ENCODE measurements at regions not wholly inside any gene's neighbourhood (a gene's known extent, or its start where the extent isn't known, plus 50 kb on each side); places are given as distances from the start of the nearest gene placed in this dataset.
A peak's percentile ranks its signal among the peaks of the same experiment; 100 is the strongest.

DNA sequence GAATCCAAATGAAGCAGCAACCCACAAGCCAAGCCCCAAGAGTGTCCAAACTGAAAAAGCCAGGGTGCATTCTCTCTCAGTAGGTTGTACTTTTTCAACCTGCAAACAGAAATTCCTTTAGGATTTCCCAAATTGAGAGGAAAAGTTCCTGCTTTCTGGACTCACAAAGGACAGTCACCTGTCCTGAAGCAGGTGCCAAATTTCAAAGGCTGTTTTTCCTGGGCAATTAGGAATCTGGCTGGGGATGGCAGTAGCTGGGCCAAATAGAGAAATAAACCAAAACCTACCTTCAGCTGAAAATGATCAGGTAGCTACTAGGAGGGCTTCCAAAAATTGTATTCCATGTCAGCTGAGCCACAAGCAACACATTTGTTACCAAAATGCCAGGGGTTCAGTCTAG lies 83.1 kb upstream of the TP63 start:
- DNase-seq (ENCODE audit: insufficient read length, low spot score) = no peak
- no peak for FAIRE-seq

DNA sequence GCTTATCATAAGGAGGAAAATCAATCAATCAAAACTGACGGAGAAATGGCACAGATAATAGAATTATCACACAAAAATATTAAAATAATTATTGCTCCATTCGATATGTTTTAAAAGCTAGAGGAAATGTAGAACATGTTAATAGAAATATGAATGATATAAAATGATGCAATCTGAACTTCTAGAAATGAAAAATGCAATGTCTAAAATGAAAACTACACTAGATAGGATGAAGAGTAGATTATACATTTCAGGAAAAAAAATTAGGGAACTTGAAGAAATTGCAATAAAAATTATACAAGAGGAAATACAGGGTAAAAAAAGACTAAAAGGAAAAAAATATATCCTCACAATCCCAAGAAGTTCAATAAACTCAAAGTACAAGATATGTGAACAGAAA lies 80.2 kb upstream of the TP63 start:
- DNase-seq (ENCODE audit: insufficient read length, low spot score) (no peak), FAIRE-seq (no peak)

DNA sequence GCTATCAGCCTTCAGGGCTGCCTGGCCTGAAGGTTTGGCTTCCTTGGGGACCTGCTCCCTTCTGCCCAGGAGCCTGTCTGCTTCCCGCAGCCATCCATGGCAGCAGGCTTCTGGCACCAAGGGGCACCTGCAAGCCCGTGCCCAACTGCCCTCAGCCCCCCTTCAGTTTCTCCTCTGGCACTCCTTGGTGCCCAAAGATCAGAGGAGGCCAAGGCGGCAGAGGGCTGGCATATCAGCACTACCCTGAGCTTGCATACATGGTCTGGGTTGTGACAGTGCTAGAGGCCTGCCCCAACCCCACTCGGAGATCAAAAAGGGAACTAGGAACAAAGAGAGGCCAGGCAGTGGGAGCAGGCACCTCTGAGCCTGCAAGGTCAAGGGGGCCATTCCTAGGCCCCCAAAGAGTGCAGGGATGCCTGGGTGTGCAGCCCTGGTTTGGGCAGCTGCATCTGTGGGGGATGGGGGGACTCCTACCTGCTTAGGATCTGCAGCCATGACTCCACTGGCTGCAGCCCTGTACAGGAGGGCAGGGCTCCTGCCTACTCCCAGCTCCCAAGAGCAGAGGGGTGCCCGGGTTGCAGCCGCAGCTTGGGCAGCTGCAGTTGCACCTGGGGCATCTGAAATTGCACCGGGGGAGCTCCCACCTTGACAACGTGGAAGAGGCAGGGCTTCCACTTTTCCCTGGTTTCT lies 76.2 kb upstream of the TP63 start:
- FAIRE-seq (no peak), DNase-seq (ENCODE audit: insufficient read length, low spot score) (no peak)

DNA sequence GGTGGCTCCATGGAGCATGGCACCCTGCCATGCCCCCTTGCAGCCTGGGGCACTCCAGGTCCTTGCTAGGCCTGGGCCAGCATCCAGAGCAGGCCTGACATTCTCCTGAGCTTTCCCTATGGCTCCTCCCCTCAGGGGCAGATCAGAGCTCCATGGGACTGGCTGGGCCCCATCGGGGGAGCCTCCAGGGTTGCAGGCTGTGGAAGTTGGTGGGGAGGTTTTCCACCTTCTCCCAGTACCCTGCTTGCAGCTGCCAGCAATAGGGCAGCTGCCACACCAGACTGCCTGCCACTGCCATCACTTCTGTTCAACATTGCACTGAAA lies 75.7 kb upstream of the TP63 start:
- DNase-seq (ENCODE audit: insufficient read length, low spot score) (no peak), FAIRE-seq (no peak)

DNA sequence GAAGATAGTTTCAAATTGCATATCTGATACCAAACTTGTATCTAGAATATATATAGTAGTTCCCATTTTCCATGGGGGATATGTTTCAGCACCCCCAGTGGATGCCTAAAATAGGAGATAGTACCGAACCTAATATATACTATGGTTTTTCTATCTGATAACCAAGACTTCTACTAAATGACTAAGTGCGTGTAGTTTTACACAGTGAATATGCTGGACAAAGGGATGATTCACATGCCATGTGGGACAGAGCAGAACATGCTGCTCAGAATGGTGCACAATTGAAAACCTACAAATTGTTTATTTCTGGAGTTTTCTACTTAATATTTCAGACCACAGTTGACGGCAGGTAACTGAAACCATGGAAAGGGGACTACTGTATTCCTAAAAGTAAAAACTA lies 73.4 kb upstream of the TP63 start:
- FAIRE-seq = no peak
- DNase-seq (ENCODE audit: insufficient read length, low spot score) = no peak

DNA sequence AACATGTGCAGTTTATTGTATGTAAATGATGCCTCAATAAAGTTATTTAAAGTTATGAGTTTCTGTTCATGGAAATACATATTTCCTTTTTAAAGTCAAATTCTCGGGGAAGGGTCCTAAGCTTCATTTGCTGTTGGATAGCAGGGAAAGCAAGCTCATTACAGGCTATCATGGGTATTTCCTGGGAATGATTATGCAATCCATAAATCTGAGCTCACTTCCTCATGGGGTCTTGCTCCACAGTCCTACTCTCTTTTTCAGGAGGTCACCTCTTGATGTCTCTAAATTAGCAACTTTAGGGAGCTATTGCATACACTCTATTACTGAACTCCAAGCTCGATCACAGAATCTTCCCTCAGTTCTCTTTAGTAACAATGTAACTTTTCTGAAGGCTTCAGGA lies 69.9 kb upstream of the TP63 start:
- DNase-seq (ENCODE audit: insufficient read length, low spot score) (no peak), FAIRE-seq (no peak)

DNA sequence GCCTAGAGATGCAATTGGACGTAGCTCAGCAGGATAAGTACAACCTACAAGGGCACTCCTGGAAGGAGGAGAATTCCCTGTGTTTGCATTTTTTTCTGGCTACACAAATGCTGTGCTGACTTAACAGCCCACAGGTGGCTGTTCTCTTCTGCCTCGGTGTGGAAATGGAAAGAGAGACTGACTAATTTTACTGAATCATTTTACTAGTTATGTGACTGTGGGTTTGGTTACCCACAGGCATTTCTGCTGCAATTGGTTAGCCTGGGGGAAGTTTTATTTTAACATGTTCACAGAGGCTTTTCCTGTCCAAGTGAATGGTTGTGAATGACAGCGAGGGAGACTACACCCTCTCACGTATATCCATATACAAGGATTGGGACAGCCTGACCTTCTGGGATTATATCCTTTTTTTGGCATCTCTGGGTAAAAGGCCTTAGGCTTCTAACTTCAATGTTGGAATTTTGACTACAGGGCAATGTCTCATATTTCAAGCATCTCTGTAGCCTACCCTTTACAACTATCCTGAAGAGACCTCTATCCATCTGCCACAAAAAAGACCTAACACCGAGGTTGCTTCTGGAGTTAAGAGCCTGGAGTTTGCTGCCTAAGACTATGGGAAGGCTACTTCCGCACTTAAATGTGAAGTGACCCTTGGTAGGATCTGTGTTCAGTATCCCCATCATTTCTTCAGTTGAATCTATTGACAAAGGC lies 67.2 kb upstream of the TP63 start:
- FAIRE-seq = peak; percentile 89
- peak; percentile 14 for DNase-seq (ENCODE audit: insufficient read length, low spot score)

DNA sequence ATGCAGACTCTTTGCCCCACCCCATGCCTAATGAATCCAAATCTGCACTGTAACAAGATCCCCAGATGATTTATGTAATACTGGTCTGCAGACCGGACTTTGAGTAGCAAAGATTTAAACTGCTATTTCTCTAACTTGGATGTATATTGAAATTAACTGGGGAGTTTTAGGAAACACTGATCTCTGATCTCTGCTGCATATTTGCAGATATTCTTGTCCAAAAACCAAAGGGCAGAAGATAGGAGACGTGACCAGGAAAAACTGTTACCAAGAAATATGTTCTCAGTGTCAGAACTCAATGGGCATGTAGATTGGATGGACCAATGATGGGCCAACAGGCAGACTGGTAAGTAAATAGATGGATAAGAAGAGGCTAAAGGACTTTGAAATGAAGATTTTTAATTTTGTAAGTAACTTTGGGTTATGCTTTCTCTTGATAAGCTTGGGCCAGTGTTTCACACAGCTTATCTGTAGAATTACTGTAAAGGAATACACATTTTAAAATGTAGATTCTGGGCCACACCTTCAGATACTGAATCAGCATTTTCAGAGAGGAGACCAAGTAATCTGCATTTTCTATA lies 64.5 kb upstream of the TP63 start:
- no peak for DNase-seq (ENCODE audit: insufficient read length, low spot score)
- peak; percentile 53 for FAIRE-seq

DNA sequence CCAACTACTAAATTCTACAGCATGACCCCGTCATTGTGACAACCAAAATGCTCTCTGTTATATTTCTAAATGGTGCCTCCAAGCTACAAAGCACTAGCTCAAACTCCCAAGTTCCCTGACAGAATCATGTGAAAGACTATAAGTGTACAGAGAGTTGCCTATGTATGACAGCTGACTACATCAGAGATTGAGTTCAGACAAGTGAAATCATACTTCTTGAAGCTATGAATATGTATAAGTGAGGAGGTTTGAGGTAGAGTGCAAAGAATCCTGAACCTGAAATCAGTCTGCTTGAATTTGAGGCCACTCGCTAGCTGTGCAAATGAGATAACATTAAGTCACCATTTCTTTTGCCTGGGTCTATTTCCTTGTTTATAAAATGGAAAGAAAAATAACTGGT lies 63.9 kb upstream of the TP63 start:
- FAIRE-seq (no peak), DNase-seq (ENCODE audit: insufficient read length, low spot score) (no peak)

DNA sequence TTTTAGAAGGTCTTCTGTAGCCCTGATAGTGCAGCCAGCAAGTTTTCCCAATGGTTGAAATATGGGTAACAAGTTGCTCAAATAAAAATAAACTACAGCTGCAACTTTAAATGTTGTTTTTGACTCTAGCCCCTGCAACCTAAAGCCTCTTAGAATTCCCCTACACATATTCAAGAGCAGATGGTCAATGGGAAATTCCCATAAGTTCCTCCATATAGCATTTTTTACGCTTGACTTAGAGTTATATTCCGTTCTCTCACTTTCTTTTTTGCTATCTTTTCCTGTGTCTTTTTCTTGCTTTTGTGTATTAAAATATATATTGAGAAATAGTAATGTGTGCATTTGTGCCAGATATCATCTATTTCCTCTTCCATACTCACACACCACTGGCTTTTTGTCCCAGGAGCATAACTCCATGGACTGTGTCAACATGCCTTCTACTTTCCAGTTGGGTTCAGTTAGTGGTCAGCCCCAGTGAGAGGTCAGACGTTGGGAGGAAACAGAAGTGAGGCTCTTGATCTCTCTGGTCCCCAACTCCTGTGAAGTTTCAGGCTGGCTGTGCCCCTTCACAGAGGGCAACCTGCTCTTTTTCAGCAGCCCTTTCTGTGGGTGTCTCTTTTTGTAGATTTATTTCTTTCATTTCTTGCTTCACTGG lies 63.3 kb upstream of the TP63 start:
- peak; percentile 97 for FAIRE-seq

DNA sequence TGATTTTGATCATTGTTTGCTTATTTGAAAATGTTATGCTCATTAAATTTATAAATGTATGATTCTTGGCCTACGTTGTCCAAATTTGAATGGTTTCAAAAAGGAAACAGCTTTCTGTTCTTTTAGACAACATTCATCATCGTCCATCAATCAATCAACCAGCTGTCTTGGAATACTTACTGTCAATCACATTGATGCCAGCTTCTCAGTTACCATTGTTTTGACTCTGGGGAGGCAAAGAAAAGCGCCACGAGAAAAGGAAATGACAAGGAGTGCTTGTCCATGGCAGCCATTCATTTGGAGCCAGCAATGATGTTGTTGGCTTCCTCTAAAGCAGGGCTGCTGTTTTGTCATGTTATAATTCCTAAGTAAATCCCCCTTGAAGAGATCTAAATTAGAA lies 62.2 kb upstream of the TP63 start:
- FAIRE-seq = no peak
- no peak for DNase-seq (ENCODE audit: insufficient read length, low spot score)

More for the DNA sequence above, 63.3 kb upstream of the TP63 start:
- no peak for DNase-seq (ENCODE audit: insufficient read length, low spot score)

DNA sequence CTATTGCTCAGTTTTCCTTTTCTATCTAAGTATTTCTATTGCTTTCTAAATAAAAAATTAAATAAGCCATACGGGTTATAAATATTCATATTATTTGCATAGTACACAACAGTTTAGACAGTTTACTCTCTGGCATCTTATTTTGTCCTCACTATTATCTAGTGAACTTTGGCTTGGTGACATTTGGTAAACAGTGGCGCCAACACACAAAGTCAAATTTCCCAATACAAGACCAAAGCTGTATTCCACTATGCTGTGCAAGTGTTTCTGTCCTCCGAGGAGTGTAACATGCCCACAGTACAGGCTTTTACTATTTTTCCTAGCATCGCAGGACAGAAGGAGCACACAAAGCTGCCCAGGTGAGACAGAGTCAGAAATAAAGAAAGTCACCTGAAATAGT lies 61.7 kb upstream of the TP63 start:
- DNase-seq (ENCODE audit: insufficient read length, low spot score) = no peak
- peak; percentile 14 for FAIRE-seq

DNA sequence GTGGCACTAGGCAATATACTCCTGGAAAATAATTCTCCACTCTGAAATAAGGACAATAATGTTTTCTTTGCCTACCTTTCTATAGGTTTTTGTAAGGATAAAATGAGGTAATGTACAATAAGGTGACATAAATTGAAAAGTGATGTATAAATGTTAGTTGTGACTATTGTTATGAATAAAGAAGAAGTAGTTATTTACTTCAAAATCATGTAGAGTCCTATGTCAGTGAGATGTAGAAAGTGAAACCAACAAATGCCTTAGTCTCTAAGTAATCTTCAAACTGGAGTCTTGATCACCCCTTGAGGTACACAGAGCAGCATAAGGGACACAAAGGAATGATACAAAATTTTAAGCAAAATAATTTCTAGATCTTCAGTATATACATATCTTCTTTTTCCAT lies 60.3 kb upstream of the TP63 start:
- DNase-seq (ENCODE audit: insufficient read length, low spot score) (no peak), FAIRE-seq (peak; percentile 97)

DNA sequence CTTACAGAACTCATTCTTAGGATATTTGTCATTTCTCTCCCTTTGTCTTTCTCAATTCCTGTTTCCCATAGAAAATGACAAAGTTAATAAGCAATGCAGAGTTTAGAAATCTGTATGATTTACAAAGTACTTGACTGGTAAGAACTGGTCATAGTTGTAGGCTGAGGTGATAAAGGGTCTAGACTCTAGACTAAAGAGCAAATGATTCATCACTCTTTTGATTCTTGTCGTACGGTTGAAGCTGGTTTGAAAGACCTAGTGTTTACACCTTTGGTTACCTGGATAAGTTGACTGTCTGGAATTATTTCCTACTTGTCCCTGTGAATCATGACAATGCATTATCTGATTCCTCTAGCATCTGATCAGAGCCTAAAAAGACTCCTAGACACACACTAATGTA lies 58.9 kb upstream of the TP63 start:
- peak; percentile 88 for FAIRE-seq
- no peak for DNase-seq (ENCODE audit: insufficient read length, low spot score)

DNA sequence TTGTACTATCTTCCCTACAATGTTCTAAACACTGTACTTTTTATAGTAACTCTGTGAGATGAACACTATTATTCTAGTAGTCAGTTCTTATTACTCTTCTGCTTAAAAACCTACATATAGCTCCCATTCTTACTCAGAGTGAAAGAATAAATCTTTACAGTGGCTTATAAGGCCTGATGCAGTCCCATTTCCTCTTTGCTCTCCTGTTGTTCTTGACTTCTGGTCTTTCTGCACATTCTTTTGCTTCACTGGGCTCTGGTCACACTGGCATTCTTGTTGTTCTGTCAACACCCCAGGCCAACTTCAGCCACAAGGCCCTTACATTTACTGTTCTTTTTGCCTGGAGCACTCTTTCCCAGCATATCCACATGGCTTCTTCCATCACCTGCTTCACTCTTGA lies 58.2 kb upstream of the TP63 start:
- peak; percentile 74 for FAIRE-seq

DNA sequence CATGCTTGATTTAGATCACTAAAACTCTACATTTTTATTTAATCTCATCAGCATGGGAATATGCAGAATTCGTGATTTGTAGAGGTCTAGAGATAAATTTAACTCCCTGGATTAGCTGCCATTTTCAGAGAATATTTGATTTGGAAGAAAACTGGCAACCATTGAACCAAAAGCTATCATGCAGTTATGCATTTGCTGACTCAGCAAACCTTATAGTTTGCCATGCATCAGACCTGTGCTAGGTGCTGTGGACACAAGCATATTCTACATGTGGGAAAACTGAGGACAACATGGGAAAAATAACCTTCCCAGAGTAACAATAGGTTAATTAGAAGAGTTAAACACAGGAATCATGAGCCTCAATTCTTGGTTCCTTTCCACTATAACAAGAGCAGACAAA lies 54.7 kb upstream of the TP63 start:
- FAIRE-seq (no peak), DNase-seq (ENCODE audit: insufficient read length, low spot score) (no peak)

More for the DNA sequence above, 58.2 kb upstream of the TP63 start:
- DNase-seq (ENCODE audit: insufficient read length, low spot score) = no peak

DNA sequence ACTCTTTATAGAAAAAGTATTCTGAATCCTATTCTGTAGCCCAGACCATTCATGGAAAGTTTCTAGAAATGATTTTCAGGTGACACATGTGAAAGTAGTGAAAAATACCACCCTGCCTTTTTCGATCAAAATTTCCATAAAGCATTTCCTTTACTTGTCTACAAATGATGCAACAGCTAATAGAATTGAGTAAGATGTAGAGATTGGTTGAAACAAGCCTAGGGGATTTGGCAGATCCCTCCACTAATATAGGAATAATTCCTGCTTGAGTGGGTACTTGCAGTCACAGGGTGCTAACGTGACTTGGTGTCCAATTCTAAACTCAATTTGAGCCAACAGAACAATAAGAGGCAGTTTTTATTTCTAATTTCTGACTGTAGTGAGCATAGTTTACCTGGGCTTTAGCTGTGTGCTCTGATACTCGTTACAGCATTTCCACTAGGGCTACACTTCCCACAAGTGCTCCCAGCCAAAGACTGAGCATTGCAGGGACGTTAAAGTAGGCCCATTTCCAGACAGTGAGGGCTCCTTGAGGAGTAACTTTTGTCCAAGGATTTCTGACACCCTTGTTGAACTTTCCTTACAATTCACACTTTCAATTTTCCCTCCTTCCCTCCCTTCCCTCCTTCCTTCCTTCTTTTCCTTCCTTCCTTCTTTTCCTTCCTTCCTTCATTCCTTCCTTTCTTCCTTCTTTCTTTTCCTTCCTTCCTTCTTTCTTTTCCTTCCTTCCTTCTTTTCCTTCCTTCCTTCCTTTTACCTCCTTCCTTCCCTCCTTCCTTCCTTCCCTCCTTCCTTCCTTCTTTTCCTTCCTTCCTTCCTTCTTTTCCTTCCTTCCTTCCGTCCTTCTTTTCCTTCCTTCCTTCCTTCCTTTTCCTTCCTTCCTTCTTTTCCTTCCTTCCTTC lies 53.9 kb upstream of the TP63 start:
- FAIRE-seq (peak; percentile 73), DNase-seq (ENCODE audit: insufficient read length, low spot score) (no peak)

DNA sequence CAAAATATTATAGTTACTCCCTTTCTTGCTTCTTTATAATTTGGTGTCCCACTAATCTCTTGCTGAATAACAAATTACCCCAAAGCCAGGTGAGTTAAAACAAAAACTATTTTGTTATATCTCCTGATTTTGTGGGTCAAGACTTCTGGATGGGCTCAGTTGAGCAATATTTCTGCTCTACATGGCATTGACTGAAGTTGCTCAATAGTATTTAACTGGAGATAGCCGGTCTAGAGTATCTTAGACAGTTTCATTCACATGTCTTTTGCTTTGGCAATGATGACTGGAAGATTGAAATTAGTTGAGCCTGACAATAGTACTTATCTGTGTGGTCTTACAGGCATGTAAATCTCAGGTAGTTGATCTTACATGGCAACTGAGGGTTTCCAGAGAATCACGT lies 51.0 kb upstream of the TP63 start:
- FAIRE-seq = no peak

More for the DNA sequence above, 51.0 kb upstream of the TP63 start:
- no peak for DNase-seq (ENCODE audit: insufficient read length, low spot score)
